GM21619 (cell line): ENCODE measurements at regions not wholly inside any gene's neighbourhood (a gene's known extent, or its start where the extent isn't known, plus 50 kb on each side); places are given as distances from the start of the nearest gene placed in this dataset.
"Not testable (repeated sequence)": the region's sequence is repeated elsewhere in the genome, so short reads cannot be mapped to it uniquely, and the experiment has no call there.

Experiments
- ATAC-seq: cut with Tn5 transposase; IDR thresholded peaks from one replicate; pipeline ENCODE4 v1.9.1; 2021; ENCODE audit not compliant: unreplicated experiment

DNA sequence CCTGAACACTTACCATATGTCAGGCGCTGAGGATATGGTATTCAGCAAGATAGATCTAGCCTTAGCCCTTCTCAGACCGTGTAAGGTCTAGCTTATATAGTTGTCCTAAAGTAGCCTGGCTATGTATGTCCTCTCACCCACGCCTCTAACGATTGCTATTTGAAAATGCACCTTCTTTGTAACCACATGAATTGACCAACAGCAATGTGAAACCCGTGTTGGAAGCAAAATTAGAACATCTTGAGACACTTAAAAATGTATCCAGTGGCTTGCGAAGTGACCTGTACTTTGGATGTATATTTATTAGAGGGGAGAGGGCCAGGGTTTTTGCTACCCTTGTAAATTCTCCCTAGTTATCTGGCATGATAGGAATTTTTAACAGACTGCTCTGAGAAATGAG lies 860.0 kb upstream of the ZEB2 start:
- no peak for ATAC-seq

DNA sequence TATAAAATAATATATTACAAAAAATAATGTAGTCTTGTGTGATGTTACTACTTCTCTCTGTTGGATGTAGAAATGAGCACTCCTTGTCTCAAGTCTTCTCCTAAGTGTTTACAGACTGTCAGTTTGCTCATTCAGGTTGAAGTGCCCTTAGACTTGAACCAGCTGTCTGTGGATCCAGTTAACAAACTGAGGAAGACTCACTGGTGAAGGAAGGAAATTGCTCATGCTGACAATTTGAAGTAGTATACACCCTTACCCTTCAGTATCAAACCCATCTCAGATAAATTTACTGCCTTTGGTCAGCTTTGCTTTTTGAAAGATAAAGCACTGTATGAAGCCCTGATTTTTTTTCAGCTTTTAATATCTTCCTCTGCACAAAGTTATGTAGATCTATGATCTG lies 854.2 kb upstream of the ZEB2 start:
- ATAC-seq: no peak

DNA sequence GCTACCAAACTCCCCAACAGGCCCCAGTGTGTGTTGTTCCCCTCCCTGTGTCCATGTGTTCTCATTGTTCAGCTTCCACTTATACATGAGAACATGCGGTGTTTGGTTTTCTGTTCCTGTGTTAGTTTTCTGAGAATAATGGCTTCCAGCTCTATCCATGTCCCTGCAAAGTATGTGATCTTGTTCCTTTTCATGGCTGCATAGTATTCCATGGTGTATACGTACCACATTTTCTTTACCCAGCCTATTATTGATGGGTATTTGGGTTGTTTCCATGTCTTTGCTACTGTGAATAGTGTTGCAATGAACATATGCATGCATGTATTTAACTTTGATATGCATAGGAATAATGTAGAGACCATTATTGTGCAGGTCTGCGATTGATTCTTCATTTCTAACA lies 847.4 kb upstream of the ZEB2 start:
- not testable (repeated sequence) for ATAC-seq

DNA sequence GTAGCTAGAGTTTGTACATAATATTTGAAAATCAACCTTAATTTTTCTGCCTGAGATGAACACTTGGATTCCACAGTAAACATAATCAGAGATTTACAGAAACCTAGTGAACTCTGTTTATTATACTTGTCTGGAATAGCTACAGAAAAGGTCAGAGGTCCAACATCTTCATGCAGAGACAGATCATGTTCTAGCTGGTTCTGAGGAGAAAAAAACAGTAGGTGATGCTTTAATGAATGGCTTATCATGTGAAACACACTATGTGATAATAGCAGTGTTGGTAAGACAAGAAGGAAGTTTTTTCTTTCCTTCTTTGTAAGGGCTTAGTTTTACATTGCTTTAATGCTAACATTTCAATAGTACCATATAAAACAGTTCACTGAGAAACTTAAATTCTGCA lies 846.4 kb upstream of the ZEB2 start:
- no peak for ATAC-seq

DNA sequence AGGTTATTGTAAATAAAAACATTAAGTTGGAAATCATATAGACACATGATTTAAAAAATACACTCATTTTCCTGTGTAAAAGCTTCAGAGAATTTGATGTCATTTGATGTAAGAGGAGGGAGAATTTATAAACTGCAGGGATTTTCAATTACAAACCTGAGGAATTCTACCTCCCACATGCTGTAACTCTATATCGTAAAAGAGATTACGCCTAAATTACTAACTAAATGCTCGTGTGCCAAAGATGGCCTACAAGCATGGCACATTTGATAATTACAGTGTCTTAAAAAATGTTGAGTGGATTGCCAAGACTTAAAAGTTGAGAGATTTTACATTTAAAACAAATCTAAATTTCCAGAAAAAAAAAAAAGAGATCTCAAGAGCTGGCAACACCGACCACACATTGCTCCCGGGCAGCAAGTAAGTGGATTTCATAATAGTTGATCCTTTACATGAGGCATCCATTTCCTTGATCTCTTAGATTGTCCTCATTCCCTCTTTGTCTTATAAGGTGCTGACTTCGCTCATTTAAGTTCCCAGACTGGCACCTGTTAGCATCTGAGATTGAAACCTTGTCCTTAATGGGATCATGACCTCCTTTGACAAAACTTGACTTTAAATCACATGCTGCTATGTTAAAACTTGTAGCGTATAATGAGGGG lies 840.3 kb upstream of the ZEB2 start:
- ATAC-seq: no peak

DNA sequence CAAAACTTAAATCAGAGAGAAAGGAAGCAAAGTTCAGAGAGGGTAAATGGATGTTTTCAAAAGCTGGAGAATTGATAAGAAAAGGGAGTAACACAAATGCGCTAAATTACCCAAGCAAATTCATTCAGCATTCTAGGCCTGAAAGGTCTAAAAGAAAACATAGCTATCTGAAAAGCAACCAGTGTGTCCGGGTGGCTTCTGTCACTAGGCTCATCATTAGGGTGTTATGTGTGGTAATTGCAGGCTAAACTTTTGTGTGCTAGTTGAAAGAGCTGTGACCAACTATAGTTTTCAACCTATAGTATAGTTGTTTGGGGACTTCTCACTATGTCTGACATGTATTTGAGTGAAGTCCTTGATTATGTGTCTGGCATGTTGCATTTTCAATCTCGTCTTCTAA lies 839.6 kb upstream of the ZEB2 start:
- ATAC-seq: no peak

DNA sequence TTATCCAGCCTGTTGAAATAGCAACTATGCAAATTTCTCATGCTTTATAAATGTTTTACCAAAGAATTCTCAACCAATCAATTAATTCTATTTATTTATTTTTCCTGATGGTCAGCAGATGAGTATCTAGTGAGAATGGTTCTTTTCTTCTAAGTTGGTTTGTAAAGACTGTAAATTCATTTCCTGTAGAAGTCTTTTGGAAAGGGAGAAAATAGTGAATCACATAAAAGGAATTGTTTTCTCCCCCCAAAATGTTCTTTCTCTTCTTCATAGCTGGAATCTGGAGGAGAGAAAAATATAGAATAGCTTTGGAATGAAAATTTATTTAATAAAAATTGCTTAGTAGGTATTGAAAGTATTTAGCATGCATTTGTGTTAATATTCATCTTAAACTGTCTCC lies 836.1 kb upstream of the ZEB2 start:
- ATAC-seq: no peak

DNA sequence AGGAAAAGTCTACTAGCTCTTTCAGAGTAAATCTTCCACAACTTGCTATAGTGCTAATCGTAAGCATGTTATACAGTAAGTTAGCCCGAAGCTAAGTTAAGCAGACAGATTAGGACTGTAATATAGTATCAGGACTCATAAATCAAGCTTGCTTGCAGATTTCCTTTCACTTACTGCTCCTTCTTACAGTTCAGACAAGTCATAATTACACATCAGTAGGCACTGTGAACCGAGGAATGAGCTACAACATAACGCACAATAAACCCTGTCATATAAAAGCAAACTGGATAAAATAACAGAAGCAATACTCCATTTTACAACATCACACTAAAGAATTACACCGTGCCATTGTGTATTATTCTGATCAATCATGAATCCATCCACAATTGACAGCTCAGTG lies 832.6 kb upstream of the ZEB2 start:
- no peak for ATAC-seq

DNA sequence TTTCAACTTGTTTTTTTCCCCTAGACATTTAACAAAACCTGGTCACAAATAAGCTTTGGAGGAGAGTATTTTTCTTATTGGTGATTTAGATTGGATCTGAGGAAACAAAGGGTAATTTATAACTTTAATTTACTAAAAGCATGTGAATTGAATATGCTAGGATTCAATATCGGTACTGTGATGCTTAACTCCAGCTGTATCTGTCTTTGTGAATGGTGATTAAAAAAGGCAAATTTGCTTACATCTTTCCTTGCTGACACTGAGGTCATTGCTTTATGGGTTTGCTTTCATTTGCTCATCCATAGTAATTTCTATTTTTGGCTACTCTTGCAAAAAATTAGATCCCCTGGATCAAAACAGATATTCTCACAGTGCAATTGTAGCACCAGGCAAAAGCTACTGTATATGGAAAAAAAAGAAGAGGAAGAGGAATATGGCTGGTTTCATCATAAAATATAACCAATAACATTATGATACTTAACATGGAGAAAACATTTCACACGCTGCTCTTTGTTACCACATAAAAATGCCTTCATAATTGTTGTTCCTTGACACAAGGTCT lies 832.0 kb upstream of the ZEB2 start:
- no peak for ATAC-seq

DNA sequence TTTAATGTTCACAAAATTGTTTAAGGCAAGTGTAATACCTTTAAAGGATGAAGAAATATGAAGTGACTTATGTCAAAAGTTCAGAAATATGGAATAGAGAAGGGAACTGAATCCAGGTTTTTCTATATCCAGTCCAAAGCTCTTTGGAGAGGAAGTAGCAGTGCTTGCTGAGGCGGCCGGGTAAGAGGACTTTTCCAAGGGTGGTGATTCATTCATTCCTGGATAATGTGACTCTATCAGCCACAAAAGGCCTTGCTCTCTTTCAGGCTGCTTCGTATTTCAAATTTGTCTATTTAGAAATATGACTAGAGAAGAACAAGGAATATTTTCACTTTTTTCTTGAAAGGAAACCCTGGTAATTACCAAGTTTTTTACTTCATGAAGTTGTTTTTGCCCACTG lies 830.1 kb upstream of the ZEB2 start:
- ATAC-seq: no peak

DNA sequence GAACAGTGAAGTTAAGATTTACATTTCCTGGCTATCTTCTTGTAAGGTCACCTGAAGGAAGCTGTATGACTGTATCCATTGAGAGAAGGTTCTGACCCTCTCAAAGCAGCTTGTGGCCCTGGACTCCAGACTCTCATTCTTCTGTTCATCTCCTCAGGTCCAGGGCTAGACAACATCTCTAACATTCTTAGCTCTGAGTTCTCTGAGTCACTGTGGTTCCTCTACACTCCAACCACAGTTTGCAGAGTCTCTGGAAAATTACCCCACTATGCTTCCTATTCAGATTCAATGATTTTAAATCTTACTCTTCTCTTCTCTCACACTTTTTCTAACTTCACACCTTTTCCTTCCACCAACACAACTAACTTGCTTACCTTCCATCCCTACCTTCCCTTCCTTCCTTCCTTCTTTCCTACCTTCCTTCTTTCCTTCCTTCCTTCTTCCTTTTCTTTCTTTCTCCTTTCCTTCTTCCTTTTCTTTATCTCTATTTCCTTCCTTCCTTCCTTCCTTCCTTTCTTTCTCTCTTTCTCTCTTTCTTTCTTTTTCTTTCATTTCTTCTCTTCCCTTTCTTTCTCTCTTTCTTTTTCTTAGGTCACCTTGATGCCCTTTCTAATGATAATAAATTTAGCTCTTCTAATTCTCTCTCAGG lies 824.3 kb upstream of the ZEB2 start:
- no peak for ATAC-seq

DNA sequence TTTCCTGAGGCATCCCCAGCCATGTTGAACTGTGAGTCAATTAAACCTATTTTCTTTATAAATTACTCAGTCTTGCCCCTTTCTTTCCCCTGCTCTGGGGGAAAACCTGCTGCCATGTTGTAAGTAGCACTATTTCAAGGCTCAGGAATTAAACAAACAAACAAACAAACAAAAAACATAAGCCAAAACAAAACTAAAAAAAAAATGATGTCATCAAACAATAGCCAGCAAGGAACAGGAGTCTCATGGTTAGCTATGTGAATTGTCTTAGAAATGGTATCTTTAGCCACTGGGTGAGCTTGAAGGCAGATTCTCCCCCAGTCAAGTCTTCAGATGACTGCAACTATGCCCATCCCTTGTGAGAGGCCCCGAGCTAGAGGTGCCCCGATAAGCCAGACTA lies 823.4 kb upstream of the ZEB2 start:
- no peak for ATAC-seq

DNA sequence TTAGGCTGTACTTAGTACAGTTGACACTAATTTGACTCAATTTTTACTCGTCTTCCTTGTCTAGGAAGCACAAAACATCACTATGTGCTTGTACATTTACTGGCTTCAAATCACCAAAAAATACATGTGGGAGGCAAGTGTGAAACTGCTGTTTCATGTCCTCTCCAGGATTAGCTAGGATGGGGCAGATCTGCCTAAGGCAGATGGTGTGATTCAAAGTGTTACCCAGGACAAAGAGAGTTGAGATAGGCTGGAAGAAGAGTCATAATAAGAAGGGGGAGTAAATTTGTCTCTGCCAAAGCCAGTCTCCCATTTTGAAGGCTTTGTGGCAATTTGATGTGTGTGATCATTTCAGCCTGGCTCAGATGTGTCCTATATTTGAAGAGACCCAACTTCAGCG lies 821.6 kb upstream of the ZEB2 start:
- ATAC-seq: no peak

DNA sequence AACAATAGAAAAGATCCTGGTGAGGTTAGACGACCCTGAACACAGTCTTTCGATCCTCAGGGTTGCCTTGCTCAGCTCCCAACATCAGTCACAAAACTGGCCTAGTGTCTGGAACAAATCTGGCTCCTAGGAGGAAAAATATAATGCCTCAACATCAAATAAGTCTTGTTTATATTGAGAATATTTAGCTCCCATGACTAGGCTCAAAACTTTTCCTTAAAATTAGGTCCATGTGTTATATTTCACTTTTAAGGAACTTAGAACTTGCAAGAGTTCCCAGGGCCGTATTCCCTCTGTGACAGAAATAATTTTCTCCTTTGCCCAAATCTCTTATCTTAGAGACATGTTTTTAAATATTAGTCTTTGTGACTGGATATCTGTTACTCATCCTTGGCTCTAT lies 819.7 kb upstream of the ZEB2 start:
- ATAC-seq: no peak

DNA sequence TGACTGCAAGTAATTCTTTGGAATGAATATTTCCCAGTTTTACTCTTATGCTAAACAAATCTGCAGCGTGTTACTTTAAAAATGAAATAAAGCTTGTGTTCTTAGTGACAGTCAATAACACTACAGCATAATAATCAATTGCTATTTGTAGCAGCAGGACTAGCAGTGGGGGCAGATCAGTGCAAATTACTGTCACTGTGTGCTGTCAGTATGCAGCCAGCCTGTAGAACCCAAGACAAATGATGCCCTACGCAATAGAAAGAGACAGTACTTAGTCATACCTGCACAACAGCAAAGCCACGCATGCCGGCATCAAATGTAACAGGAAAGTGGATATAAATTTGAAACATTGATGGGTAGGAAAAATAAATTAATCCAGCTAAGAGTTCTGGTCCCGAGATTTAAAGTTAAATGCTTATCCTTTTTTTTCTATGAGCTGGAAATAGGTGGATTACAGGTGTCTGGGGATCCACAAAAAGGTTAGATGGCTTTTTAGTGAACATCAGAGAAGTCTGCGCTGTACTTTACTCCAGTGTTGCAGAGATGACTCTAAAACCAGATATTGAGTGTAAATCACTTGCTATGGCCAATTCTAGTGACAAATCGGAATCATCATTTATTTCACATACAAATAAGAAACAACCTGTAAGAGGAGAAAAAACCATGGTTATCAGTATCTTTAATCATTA lies 812.4 kb upstream of the ZEB2 start:
- ATAC-seq: no peak

DNA sequence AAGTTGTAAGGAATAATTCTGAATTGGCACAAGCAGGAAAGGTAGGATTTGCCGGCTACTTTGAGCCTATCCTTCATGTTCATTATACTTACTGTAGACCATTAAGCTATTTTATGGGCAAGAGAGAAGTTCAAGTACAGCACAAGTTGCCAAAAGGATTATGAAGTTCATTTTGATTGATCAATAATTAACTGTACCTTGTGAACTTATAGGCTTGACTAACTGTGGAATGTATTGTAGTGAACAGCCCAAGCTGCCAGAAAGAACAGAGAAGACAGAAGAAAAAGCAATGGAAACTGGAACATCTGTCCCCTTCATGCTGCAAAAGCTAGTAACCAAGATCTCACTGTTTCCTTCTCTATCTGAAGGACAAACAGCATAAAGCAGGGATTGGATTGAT lies 810.1 kb upstream of the ZEB2 start:
- no peak for ATAC-seq

DNA sequence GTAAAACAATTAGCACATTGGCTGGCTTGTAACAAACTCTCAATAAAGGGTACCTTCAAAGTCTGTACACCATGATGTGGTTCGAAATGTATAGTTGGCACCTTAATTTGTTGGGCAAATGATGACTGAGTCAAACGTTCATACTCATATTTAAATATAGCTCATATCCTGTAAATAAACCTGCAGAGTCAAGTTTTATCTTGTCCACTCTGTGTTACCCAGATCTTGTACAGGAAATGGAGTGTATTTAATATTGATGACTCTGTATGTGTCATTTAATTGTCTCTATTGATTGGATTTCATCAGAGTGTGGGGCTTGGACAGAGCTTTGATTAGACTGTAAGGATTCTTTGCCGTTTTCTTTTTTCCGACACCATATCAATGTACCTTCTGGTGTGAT lies 805.6 kb upstream of the ZEB2 start:
- ATAC-seq: no peak

DNA sequence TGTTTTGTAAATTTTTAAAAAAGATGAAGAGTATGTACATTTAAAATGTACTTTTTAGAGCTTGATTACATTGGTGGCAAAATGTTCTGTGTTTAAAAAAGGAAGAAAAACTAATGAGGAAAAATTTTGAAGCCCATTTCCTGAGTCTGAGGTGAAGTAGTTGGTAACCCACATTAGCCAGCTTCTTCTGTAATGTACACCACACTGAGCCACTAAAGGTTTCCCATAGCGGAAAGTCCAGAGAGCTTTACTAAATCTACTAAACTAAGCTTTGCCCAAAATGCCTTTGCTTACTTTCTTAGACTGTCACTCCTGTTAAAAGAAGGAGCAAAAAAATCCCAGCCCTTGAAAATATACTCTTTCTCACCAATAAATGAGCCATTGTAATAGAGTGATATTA lies 804.8 kb upstream of the ZEB2 start:
- no peak for ATAC-seq

DNA sequence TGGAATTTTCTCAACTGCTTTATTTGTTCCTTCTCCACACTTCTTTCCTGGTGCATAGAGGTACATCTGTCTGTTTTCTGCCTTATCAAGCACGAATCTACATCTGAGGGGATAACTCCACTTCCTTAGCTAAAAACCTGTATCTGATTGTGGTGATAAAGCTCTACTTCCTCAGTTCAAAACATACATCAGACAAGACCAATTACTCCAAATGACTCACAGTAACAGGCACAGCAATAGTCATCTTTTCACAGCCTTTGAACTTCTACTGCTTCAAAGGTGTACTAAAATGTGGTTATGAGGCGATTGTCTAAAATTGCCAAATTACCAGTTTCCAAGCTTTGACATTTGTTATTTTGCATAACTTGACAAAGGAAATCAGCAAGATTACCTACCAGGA lies 803.6 kb upstream of the ZEB2 start:
- ATAC-seq: no peak

DNA sequence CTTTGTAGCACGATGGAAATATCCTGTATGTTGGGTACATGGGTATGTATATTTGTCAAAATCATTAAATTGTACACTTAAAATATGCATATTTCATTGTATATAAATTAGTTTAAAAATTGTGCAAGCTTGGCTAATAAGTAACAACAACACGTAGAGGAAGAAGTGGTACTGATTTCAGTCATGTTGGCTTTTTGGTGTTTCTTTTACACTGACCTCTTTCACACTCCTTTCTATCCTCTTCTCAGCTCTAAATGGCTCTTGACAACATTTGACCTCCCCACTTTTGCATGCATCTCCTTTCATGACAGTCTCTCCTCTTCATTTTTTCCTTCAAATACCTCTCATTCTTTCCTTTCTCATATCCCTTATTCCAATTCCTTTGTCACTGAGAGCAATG lies 801.4 kb upstream of the ZEB2 start:
- ATAC-seq: peak; percentile 86

DNA sequence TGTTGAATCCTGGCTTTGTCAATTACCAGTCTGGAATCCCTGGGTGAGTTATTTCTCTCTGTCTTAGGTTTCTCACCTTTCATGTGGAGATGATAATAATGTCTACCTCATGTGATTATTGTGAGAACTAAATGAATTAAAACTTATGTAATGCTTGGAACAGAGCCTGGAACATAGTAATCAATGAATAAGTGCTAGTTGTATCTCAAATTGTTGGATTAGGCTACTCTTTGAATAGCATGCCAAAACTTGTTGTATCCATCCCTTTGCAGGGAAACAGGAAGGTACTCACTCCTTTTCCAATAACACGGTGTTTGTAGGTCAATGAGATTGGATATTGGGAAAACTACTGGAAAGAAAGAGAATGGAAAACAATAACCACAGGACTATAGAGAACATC lies 796.6 kb upstream of the ZEB2 start:
- ATAC-seq: no peak

DNA sequence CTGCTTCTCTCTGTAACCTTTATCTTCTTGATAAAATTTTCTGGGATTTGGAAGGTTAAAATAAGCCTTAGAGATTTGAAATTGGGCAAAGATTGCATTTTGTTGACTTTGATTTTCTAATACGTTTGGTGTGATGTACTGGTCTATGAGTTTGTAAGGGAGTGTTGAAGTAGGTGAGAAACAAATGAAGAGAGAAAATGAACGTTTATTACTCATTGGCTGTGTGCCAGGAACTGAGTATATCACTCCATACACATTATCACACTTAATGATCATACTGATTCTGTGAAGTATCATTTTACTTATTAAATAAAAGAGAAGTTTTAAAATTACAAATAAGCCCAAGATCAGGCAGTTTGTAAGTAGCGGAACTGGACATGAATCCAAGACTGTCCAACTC lies 795.1 kb upstream of the ZEB2 start:
- ATAC-seq: no peak
